ENCODE measurements at regions not wholly inside any gene's neighbourhood (a gene's known extent, or its start where the extent isn't known, plus 50 kb on each side); places are given as distances from the start of the nearest gene placed in this dataset.

DNA sequence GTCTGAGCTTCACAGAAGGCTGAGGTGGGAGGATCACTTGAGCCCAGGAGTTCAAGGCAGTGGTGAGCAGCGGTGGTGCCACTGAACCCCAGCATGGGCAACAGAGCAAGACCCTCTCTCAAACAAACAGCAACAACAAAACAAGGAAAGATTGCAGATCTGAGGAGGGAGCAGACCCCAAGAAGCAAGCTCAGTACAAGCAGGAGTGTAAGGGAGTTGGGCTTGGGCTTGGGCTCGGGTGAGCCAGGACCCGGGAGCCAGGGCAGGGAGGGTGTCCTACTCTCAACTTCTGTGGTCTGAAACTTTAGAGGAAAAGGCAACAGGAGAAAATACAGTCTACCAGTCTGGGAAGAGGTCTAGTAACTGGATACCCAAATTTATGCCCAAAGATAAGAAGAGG, 92.0 kb upstream of the RAB12 start:
- Histone ChIP-seq H3K79me2 (ENCODE audit: insufficient read depth, low read depth) (no peaks in the 10 kb centered on the region), H3K36me3 (ENCODE audit: insufficient read depth) (no peaks in the 10 kb centered on the region), H3K9ac (no peak overlapping the region), H3K27me3 (ENCODE audit: insufficient read depth, low read depth) (no peaks in the 10 kb centered on the region), H2AFZ (ENCODE audit: low read depth) (no peak overlapping the region), H3K27ac (no peak overlapping the region), H3K4me2 (no peak overlapping the region), H3K4me3 (IDR thresholded peaks at IDR 0.05; ENCODE audit: insufficient read depth, low read depth, low read length) (no peak overlapping the region), H3K4me1 (ENCODE audit: low read depth, poor library complexity, severe bottlenecking) (no peaks in the 10 kb centered on the region), H4K20me1 (ENCODE audit: insufficient read depth) (no peaks in the 10 kb centered on the region)
- TF ChIP-seq, protein P1, sequence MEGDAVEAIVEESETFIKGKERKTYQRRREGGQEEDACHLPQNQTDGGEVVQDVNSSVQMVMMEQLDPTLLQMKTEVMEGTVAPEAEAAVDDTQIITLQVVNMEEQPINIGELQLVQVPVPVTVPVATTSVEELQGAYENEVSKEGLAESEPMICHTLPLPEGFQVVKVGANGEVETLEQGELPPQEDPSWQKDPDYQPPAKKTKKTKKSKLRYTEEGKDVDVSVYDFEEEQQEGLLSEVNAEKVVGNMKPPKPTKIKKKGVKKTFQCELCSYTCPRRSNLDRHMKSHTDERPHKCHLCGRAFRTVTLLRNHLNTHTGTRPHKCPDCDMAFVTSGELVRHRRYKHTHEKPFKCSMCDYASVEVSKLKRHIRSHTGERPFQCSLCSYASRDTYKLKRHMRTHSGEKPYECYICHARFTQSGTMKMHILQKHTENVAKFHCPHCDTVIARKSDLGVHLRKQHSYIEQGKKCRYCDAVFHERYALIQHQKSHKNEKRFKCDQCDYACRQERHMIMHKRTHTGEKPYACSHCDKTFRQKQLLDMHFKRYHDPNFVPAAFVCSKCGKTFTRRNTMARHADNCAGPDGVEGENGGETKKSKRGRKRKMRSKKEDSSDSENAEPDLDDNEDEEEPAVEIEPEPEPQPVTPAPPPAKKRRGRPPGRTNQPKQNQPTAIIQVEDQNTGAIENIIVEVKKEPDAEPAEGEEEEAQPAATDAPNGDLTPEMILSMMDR (conservative IDR thresholded peaks at IDR 0.05; ENCODE audit: low read depth, low read length) = no peak

- Histone ChIP-seq H3K4me3 (IDR thresholded peaks at IDR 0.05; ENCODE audit: insufficient read depth, low read depth, low read length) (no peak overlapping the region), H4K20me1 (ENCODE audit: insufficient read depth) (no peaks in the 10 kb centered on the region), H3K27me3 (ENCODE audit: insufficient read depth, low read depth) (no peaks in the 10 kb centered on the region), H3K27ac (no peak overlapping the region), H3K4me1 (ENCODE audit: low read depth, poor library complexity, severe bottlenecking) (no peaks in the 10 kb centered on the region), H3K9ac (no peak overlapping the region), H3K4me2 (no peak overlapping the region), H3K36me3 (ENCODE audit: insufficient read depth) (no peaks in the 10 kb centered on the region), H3K79me2 (ENCODE audit: insufficient read depth, low read depth) (no peaks in the 10 kb centered on the region), H2AFZ (ENCODE audit: low read depth) (no peak overlapping the region)
- TF ChIP-seq, protein P1 (conservative IDR thresholded peaks at IDR 0.05; ENCODE audit: low read depth, low read length) = no peak
Measured at GRCh38 chr18:8519102-8519501, 90.1 kb upstream of the RAB12 start.

GRCh38 chr18:8520266-8520665, 89.0 kb upstream of the RAB12 start:
- Histone ChIP-seq H3K27me3 (ENCODE audit: insufficient read depth, low read depth) (no peaks in the 10 kb centered on the region), H3K9ac (no peak overlapping the region), H4K20me1 (ENCODE audit: insufficient read depth) (no peaks in the 10 kb centered on the region), H3K27ac (no peak overlapping the region), H3K4me1 (ENCODE audit: low read depth, poor library complexity, severe bottlenecking) (no peaks in the 10 kb centered on the region), H2AFZ (ENCODE audit: low read depth) (no peak overlapping the region), H3K4me2 (no peak overlapping the region), H3K36me3 (ENCODE audit: insufficient read depth) (no peaks in the 10 kb centered on the region), H3K79me2 (ENCODE audit: insufficient read depth, low read depth) (no peaks in the 10 kb centered on the region), H3K4me3 (IDR thresholded peaks at IDR 0.05; ENCODE audit: insufficient read depth, low read depth, low read length) (no peak overlapping the region)
- TF ChIP-seq, protein P1 (conservative IDR thresholded peaks at IDR 0.05; ENCODE audit: low read depth, low read length) = no peak

DNA sequence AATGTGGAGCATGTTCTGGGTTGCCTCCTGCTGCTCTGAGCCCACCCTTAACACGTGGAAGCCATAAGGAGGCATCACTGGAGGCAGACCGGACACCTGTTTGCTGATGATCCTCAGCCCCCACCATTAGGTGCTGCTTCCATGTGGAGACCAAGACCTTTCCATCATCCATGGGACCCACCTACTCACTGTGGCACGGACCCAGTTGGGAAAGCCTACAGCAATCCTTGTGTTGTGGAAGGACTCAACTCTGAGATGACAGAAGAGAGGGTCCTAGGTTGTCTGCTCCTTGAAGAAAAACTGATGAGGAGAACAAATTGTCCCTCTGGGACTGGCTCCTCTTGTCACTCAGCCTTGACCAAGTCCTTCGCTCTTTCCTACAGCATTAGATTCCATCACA, 86.5 kb upstream of the RAB12 start:
- TF ChIP-seq, protein P1 (conservative IDR thresholded peaks at IDR 0.05; ENCODE audit: low read depth, low read length) = no peak
- no peaks in the 10 kb centered on the region for H3K27me3 ChIP-seq (ENCODE audit: insufficient read depth, low read depth)
- H3K27ac ChIP-seq = no peak overlapping the region
- no peak overlapping the region for H3K4me2 ChIP-seq
- H3K4me3 ChIP-seq (IDR thresholded peaks at IDR 0.05; ENCODE audit: insufficient read depth, low read depth, low read length) = no peak overlapping the region
- H4K20me1 ChIP-seq (ENCODE audit: insufficient read depth) = no peaks in the 10 kb centered on the region
- H3K79me2 ChIP-seq (ENCODE audit: insufficient read depth, low read depth) = no peaks in the 10 kb centered on the region
- H3K36me3 ChIP-seq (ENCODE audit: insufficient read depth) = no peaks in the 10 kb centered on the region
- H3K9ac ChIP-seq = no peak overlapping the region
- no peaks in the 10 kb centered on the region for H3K4me1 ChIP-seq (ENCODE audit: low read depth, poor library complexity, severe bottlenecking)
- no peak overlapping the region for H2AFZ ChIP-seq (ENCODE audit: low read depth)
